Upper lobe of left lung (tissue), 4 donors: ENCODE measurements at regions not wholly inside any gene's neighbourhood (a gene's known extent, or its start where the extent isn't known, plus 50 kb on each side); places are given as distances from the start of the nearest gene placed in this dataset.

ENCODE experiments used
- CTCF ChIP-seq, 6 experiments: fragments of 450-650 bp in 4 of 6; fragments of 200-600 bp in 2 of 6; sonication (generic) in 2 of 6; IDR thresholded peaks; one replicate each; pipeline ENCODE4 v1.5.1; 2016 to 2019; ENCODE audit warnings: antibody characterized with exemption in 6 of 6
- EP300 ChIP-seq, 4 donors: sonication (generic); formaldehyde crosslinking; IDR thresholded peaks; one replicate each; pipeline ENCODE4 v1.5.1; 2017; ENCODE audit warnings: antibody characterized with exemption in 4 of 4, control low read depth in 2 of 4
- POLR2A ChIP-seq, 4 donors: fragments of 450-650 bp; IDR thresholded peaks; one replicate each; pipeline ENCODE4 v1.5.1; 2016 to 2017; ENCODE audit warnings: antibody characterized with exemption in 4 of 4, mild to moderate bottlenecking in 2 of 4
- POLR2AphosphoS5 ChIP-seq, 2 donors: sonication (generic); formaldehyde crosslinking; IDR thresholded peaks; one replicate each; pipeline ENCODE4 v1.5.1; 2017; ENCODE audit warnings: antibody characterized with exemption in 2 of 2

GRCh38 chr2:136399667-136400289 is 281.8 kb upstream of the CXCR4 start:
- TF ChIP-seq CTCF (IDR thresholded peaks at IDR 0.05) (no peak), EP300 (IDR thresholded peaks at IDR 0.05) (no peak), POLR2A (IDR thresholded peaks at IDR 0.05) (no peak), POLR2AphosphoS5 (IDR thresholded peaks at IDR 0.05) (no peak)
